HUES6 (cell line): ENCODE measurements at regions not wholly inside any gene's neighbourhood (a gene's known extent, or its start where the extent isn't known, plus 50 kb on each side); places are given as distances from the start of the nearest gene placed in this dataset.
"Not testable (repeated sequence)": the region's sequence is repeated elsewhere in the genome, so short reads cannot be mapped to it uniquely, and the experiment has no call there.

ENCODE experiments used
- H3K27ac ChIP-seq: 2 replicates; pipeline ENCODE4 v1.7.0; 2013; ENCODE audit warnings: low read depth, mild to moderate bottlenecking, low read length, inconsistent platforms
- H3K27me3 ChIP-seq: 2 replicates; pipeline ENCODE4 v1.6.1; 2013; ENCODE audit warnings: low read length; ENCODE audit not compliant: control insufficient read depth, insufficient read depth
- H3K36me3 ChIP-seq: 2 replicates; pipeline ENCODE4 v1.6.1; 2013; ENCODE audit warnings: low read length; ENCODE audit not compliant: control insufficient read depth, insufficient read depth
- H3K4me1 ChIP-seq: 2 replicates; pipeline ENCODE4 v1.6.1; 2013; ENCODE audit warnings: low read length; ENCODE audit not compliant: control insufficient read depth, insufficient read depth
- H3K4me3 ChIP-seq: 2 replicates; pipeline ENCODE4 v1.5.1; 2013; ENCODE audit warnings: low read depth, low read length
- H3K9ac ChIP-seq: one replicate; pipeline ENCODE4 v1.6.1; 2013; ENCODE audit warnings: mild to moderate bottlenecking, low read length
- H3K9me3 ChIP-seq: 2 replicates; pipeline ENCODE4 v1.6.1; 2013; ENCODE audit warnings: low read depth, low read length; ENCODE audit not compliant: control insufficient read depth, insufficient read depth

DNA sequence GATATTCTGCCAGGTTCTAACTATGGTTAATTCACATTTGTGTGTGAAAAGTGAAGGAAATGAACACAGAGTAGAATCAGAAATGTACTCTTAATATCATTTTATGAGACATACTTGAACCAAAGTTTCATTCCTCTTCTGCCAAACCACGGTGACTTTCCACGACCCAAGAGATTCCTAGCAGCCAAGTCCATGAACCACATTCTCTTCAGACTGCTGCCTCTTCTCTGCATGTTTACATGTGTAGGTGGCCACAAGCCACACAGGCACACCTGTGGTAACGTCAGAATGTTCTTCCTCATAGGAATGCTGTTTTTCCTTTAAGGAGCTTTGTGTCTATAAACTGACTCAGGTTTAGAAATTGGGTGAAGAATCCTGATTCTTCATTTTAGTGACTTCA is 1411.2 kb downstream of the RAPGEF2 start:
- H3K27me3 ChIP-seq = no peaks in the 10 kb centered on the region
- H3K4me1 ChIP-seq = no peaks in the 10 kb centered on the region
- peaks cover 4% of the 10 kb centered on the region; the same call in 1 of the 2 replicates for H3K9me3 ChIP-seq
- no peak overlapping the region for H3K27ac ChIP-seq
- no peak overlapping the region for H3K9ac ChIP-seq
- H3K36me3 ChIP-seq = no peaks in the 10 kb centered on the region
- H3K4me3 ChIP-seq = no peak overlapping the region

DNA sequence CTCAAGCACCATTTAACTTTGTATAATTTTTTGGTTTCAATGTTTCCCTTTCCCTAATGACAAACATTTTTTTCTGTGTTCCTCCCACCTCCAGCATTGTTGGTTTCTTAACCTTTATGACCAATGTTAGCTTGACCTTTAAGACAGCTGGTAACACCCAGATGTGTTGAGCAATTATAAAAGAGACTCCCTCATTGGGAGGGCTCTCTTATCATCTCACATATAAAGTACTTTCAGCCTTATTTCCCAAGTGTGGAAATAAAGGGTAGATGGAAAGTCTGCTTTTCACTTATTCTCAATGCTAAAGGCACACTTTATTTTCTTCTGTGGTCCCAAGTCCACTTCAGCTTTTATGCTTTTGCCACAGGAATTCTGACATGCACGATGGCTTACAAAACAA is 1420.4 kb downstream of the RAPGEF2 start:
- no peaks in the 10 kb centered on the region for H3K27me3 ChIP-seq

DNA sequence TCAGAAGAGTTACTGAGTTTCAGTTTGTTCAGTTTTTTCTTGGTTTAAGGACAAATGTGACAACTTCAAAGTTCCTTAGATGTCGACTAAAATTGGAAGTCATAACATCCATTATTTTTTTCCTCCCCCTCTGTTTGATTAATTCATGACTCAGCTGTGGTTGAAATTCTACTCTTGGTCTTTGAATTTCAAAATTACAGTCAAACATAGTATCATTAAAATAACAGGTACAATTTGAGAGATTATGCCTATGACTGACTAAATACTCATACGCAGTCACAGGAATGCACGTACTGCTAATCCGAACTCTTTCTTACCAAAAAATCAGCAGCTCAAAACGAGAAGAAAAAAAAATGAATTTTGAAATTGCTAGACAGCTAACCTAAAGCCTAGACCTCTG is 1434.8 kb downstream of the RAPGEF2 start:
- H3K4me3 ChIP-seq = no peak overlapping the region
- no peaks in the 10 kb centered on the region for H3K27me3 ChIP-seq

More for the DNA sequence above, 1420.4 kb downstream of the RAPGEF2 start:
- Histone ChIP-seq H3K4me3 (no peak overlapping the region), H3K4me1 (no peaks in the 10 kb centered on the region), H3K9me3 (peaks cover 5% of the 10 kb centered on the region; the same call in 1 of the 2 replicates), H3K36me3 (no peaks in the 10 kb centered on the region), H3K27ac (no peak overlapping the region), H3K9ac (no peak overlapping the region)

DNA sequence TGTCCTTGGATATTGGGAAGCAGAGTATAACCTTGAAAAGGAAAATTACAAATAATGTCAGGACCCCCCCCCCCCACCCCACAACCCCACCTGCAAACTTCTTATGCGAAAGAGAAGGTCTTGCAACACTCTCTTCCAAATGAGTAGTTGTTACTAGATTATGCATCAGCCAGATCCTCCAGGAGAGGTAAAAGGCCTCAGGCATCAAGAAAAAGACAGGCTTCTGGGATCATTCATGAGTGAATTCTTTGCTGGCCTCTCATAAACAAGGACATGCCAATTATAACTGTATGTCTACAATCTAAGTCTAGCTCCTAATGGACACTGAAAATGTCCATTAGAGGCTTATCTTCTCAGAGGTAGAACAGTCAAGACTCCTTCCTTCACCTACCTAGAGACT is 1443.3 kb downstream of the RAPGEF2 start:
- Histone ChIP-seq H3K27me3 (no peaks in the 10 kb centered on the region), H3K36me3 (no peaks in the 10 kb centered on the region), H3K4me1 (no peaks in the 10 kb centered on the region), H3K27ac (no peak overlapping the region), H3K9ac (no peak overlapping the region), H3K9me3 (0 out of 2 replicates have a peak, but pooled peaks cover 6% of the 10 kb centered on the region), H3K4me3 (no peak overlapping the region)

More for the DNA sequence above, 1434.8 kb downstream of the RAPGEF2 start:
- Histone ChIP-seq H3K9ac (no peak overlapping the region), H3K4me1 (no peaks in the 10 kb centered on the region), H3K36me3 (no peaks in the 10 kb centered on the region), H3K9me3 (no peaks in the 10 kb centered on the region), H3K27ac (no peak overlapping the region)

- not testable (repeated sequence) for H3K9me3 ChIP-seq, H3K4me1 ChIP-seq, H3K4me3 ChIP-seq, H3K27me3 ChIP-seq, H3K9ac ChIP-seq, H3K36me3 ChIP-seq, H3K27ac ChIP-seq
Observed at GRCh38 chr4:160549951-160550519, 1447.2 kb downstream of the RAPGEF2 start.

DNA sequence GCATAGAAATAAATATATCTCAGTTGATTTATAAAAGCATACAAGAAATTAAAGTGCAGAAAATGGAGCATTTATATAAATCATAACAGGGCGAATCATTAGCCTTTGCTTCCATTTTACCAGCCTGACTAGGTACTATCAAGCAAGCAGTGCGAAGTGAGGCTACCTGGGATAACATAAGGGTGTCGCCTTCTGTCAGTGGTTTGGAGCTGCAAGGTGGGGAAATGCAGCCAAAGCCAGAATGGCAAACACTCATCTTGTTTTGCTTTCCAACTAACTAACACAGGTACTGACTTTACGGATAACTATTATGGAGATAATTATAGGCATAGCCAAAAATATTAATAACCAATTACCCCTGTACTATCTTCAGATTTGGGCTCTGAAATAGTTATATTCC is 1459.8 kb downstream of the RAPGEF2 start:
- Histone ChIP-seq H3K36me3 (no peaks in the 10 kb centered on the region), H3K4me3 (no peak overlapping the region), H3K27ac (no peak overlapping the region), H3K27me3 (no peaks in the 10 kb centered on the region), H3K4me1 (no peaks in the 10 kb centered on the region), H3K9ac (no peak overlapping the region), H3K9me3 (no peaks in the 10 kb centered on the region)

- Histone ChIP-seq H3K36me3 (no peaks in the 10 kb centered on the region), H3K9ac (no peak overlapping the region), H3K4me1 (no peaks in the 10 kb centered on the region), H3K27me3 (no peaks in the 10 kb centered on the region), H3K9me3 (no peaks in the 10 kb centered on the region), H3K27ac (no peak overlapping the region), H3K4me3 (no peak overlapping the region)
Observed at GRCh38 chr4:160563552-160564282, 1460.8 kb downstream of the RAPGEF2 start.

DNA sequence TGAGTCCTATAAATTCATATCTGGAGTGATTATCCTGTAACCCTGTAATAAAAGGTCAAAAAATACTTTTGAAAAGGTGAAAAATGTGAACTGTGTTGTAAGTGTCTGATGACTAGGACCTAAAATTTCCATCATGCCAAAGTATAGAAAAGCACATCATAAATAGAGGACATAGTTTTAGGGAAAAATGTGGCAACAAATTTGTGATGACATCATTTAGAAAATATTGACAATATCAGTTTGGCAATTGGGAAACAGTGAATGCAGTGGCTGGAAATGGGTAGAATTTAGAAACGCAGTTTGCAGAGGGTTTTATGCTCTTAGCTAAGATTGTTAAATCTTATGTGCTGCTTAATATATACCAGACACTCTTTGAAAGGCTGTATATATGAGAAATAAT is 1464.8 kb downstream of the RAPGEF2 start:
- Histone ChIP-seq H3K4me3 (no peak overlapping the region), H3K4me1 (no peaks in the 10 kb centered on the region), H3K27ac (no peak overlapping the region), H3K9ac (no peak overlapping the region), H3K9me3 (no peaks in the 10 kb centered on the region), H3K36me3 (no peaks in the 10 kb centered on the region), H3K27me3 (no peaks in the 10 kb centered on the region)

DNA sequence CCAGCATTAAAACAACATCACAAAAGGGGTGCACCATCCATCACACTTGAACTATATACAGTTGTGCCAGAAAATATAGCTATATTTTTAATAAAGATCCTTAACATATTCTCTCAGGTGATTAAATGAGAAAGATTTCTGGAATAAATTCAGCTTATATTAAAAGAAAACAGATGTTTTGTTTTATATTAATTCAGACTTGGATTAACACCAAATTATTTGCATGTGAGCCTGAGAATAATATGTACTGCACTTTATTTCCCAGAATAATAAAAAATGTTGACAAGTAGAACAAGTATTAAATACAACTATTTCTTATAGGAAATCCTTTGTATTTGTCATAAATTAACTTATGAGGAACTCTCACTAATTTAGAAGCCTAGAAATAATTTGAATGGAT is 1467.4 kb downstream of the RAPGEF2 start:
- no peak overlapping the region for H3K9ac ChIP-seq
- H3K27me3 ChIP-seq = no peaks in the 10 kb centered on the region
- H3K36me3 ChIP-seq = no peaks in the 10 kb centered on the region
- H3K4me1 ChIP-seq = no peaks in the 10 kb centered on the region
- H3K9me3 ChIP-seq = no peaks in the 10 kb centered on the region
- H3K27ac ChIP-seq = no peak overlapping the region
- H3K4me3 ChIP-seq = no peak overlapping the region

DNA sequence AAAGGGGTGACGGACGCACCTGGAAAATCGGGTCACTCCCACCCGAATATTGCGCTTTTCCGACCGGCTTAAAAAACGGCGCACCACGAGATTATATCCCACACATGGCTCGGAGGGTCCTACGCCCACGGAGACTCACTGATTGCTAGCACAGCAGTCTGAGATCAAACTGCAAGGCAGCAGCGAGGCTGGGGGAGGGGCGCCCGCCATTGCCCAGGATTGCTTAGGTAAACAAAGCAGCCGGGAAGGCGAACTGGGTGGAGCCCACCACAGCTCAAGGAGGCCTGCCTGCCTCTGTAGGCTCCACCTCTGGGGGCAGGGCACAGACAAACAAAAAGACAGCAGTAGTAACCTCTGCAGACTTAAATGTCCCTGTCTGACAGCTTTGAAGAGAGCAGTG is 1471.4 kb downstream of the RAPGEF2 start:
- H3K27me3 ChIP-seq, H3K9me3 ChIP-seq, H3K9ac ChIP-seq, H3K4me1 ChIP-seq, H3K36me3 ChIP-seq, H3K27ac ChIP-seq: not testable (repeated sequence)
- peak overlapping the region; percentile 36; the same call in 1 of the 2 replicates for H3K4me3 ChIP-seq

DNA sequence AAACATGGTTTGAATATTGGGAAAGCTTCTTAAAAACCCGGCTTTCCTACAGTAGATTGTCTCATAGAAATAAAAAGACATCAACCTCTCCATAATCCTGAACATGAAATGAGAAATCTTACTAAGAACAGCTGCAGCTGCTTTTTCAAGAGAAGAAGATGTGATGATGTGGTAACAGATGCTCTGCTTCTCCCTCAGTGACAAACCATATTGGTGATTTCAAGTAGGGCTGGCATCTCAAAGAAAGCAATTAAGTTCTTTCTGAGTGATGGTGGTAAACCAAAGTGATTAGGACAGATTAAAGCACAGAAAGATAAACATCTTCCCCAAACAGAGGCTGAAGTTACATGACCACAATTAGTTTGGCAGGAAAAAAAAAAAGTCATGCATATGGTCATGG is 1477.7 kb downstream of the RAPGEF2 start:
- Histone ChIP-seq H3K27ac (no peak overlapping the region), H3K4me1 (no peaks in the 10 kb centered on the region), H3K36me3 (no peaks in the 10 kb centered on the region), H3K9me3 (no peaks in the 10 kb centered on the region), H3K27me3 (no peaks in the 10 kb centered on the region), H3K9ac (no peak overlapping the region), H3K4me3 (no peak overlapping the region)
